Heart left ventricle (tissue), 13 donors: ENCODE measurements at regions not wholly inside any gene's neighbourhood (a gene's known extent, or its start where the extent isn't known, plus 50 kb on each side); places are given as distances from the start of the nearest gene placed in this dataset.

Source experiments
- POLR2A ChIP-seq, 2 donors: fragments of 450-650 bp; IDR thresholded peaks; one replicate each; pipeline ENCODE4 v1.6.1; 2017; ENCODE audit warnings: antibody characterized with exemption in 2 of 2, mild to moderate bottlenecking in 2 of 2, moderate library complexity in 2 of 2
- TF ChIP-seq, protein P1 (sequence below), 12 donors: fragments of 200-600 bp; sonication (generic) in 4 of 12; IDR thresholded peaks; one replicate each; pipeline versions ENCODE4 v1.5.0 to v1.8.0; 2018 to 2022; ENCODE audit warnings: antibody characterized with exemption in 12 of 12, mild to moderate bottlenecking in 5 of 12
- donor health status: ischemic (EF 13 %, LVEDD 7.1; RV severe dilation, severe dysfunction).
- donor health status: DM: no; HTN: yes; CAD: no.
- donor health status: DM: no; HTN: no; CAD: no.
- donor health status: ischemic (EF 25% LVEDD 6.9; RV normal size, moderate dysfunction).
- donor health status: ischemic (EF 25% LVEDD 5.7; RV mildly dilated, moderate dysfunction).
- donor health status: ischemic (EF 35%, LVEDD 5.7; RV mildly dilated, moderate dysfunction).
- donor health status: nonischemic (EF 11% LVEDD 7.7; RV severe dilation, severe dysfunction).
- donor health status: DM: yes; HTN: yes; CAD: no.
- donor health status: PGD.
- donor health status: ischemic (EF 29% LVEDD 5.4; RV normal size, mild dysfunction).
- donor health status: nonischemic (EF 23%, LVEDD 6.1; RV moderate dilation, normal function).

DNA sequence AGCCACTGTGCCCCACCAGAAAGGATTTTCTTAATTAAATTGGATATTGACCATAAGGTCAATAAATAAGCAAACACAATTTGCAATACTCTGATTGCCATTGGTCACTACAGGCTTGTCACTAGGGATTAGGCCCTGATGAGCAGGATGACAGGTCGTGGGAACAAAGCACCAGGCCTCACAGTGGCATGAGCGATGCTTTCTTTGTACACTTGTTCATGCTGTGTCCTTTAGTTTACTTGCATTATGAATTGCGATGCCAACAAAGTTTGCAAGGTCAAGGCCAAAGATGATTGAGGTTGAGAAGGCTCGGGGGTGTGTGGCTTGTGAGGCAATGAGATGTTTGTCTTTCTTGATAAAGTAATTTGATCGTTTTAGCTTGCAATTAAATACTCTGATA lies 136.0 kb downstream of the TTC8 start:
- TF ChIP-seq, protein P1, sequence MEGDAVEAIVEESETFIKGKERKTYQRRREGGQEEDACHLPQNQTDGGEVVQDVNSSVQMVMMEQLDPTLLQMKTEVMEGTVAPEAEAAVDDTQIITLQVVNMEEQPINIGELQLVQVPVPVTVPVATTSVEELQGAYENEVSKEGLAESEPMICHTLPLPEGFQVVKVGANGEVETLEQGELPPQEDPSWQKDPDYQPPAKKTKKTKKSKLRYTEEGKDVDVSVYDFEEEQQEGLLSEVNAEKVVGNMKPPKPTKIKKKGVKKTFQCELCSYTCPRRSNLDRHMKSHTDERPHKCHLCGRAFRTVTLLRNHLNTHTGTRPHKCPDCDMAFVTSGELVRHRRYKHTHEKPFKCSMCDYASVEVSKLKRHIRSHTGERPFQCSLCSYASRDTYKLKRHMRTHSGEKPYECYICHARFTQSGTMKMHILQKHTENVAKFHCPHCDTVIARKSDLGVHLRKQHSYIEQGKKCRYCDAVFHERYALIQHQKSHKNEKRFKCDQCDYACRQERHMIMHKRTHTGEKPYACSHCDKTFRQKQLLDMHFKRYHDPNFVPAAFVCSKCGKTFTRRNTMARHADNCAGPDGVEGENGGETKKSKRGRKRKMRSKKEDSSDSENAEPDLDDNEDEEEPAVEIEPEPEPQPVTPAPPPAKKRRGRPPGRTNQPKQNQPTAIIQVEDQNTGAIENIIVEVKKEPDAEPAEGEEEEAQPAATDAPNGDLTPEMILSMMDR (IDR thresholded peaks at IDR 0.05): no peak
- no peak for TF ChIP-seq POLR2A (IDR thresholded peaks at IDR 0.05)
